ENCODE measurements at regions not wholly inside any gene's neighbourhood (a gene's known extent, or its start where the extent isn't known, plus 50 kb on each side); places are given as distances from the start of the nearest gene placed in this dataset.

- TF ChIP-seq POLR2A (IDR thresholded peaks at IDR 0.05) (no peak), EP300 (IDR thresholded peaks at IDR 0.05) (no peak)
Measured at GRCh38 chr10:125265579-125265955, 105.2 kb upstream of the CTBP2 start.

Data from ovary (tissue), 1 donor.